A673 (cell line): ENCODE measurements at regions not wholly inside any gene's neighbourhood (a gene's known extent, or its start where the extent isn't known, plus 50 kb on each side); places are given as distances from the start of the nearest gene placed in this dataset.

Experiments used
- BruUV-seq: library from RNA; stranded (reverse); fragments of 400-500 nt; replicated peaks from 2 replicates; lab custom pipeline; 2021; lab: Mats Ljungman, UMichigan
- CTCF ChIA-PET: fragments of 300-600 bp; sonication (Branson Sonifier 250); formaldehyde crosslinking; loops from one replicate; lab custom pipeline; 2022; ENCODE audit warnings: antibody characterized with exemption; lab: Charles Lee
- POLR2A ChIA-PET: fragments of 300-600 bp; sonication (Branson Sonifier 250); formaldehyde crosslinking; loops from one replicate; lab custom pipeline; 2022; ENCODE audit warnings: antibody characterized with exemption; ENCODE audit not compliant: low non-redundant PET; lab: Charles Lee
- DNase-seq: peaks from one replicate; pipeline ENCODE4 v3.0.0-alpha.2; 2015; ENCODE audit warnings: low spot score
- H3K27ac ChIP-seq: fragments of 200-600 bp; sonication (generic); 2 replicates; pipeline ENCODE4 v1.5.1; 2016; ENCODE audit warnings: mixed run types, low read depth, mild to moderate bottlenecking, mixed read lengths, antibody characterized with exemption, low read length; ENCODE audit not compliant: poor library complexity, severe bottlenecking
- H3K27me3 ChIP-seq: fragments of 200-600 bp; sonication (generic); replicated peaks from 2 replicates; pipeline ENCODE4 v1.6.1; 2017; ENCODE audit warnings: mixed run types, low read depth, mild to moderate bottlenecking, mixed read lengths, antibody characterized with exemption, low read length; ENCODE audit not compliant: insufficient read depth, poor library complexity
- H3K36me3 ChIP-seq: fragments of 200-600 bp; sonication (generic); 2 replicates; pipeline ENCODE4 v1.6.1; 2016; ENCODE audit warnings: mixed run types, mild to moderate bottlenecking, mixed read lengths, antibody characterized with exemption, low read length; ENCODE audit not compliant: insufficient read depth, poor library complexity, severe bottlenecking
- H3K4me1 ChIP-seq: fragments of 200-600 bp; sonication (generic); 2 replicates; pipeline ENCODE4 v1.6.1; 2017; ENCODE audit warnings: mixed run types, mild to moderate bottlenecking, mixed read lengths, antibody characterized with exemption, low read length; ENCODE audit not compliant: insufficient read depth, poor library complexity, severe bottlenecking
- H3K4me3 ChIP-seq: fragments of 200-600 bp; sonication (generic); 2 replicates; pipeline ENCODE4 v1.5.1; 2016; ENCODE audit warnings: low read depth, mixed run types, mild to moderate bottlenecking, mixed read lengths, low read length; ENCODE audit not compliant: poor library complexity, severe bottlenecking
- H3K9me3 ChIP-seq: fragments of 200-600 bp; sonication (generic); 2 replicates; pipeline ENCODE4 v1.6.1; 2016; ENCODE audit warnings: mixed run types, low read depth, mild to moderate bottlenecking, mixed read lengths, antibody characterized with exemption, low read length; ENCODE audit not compliant: poor library complexity, severe bottlenecking
- EZH2 ChIP-seq: fragments of 200-600 bp; sonication (generic); IDR thresholded peaks from 2 replicates; pipeline ENCODE4 v1.6.1; 2017; ENCODE audit warnings: borderline replicate concordance, low read depth, mild to moderate bottlenecking, mixed read lengths, antibody characterized with exemption, low read length; ENCODE audit not compliant: poor library complexity, severe bottlenecking
- intact Hi-C: fragments of 100-400 bp; cut with micrococcal nuclease; formaldehyde crosslinking; loops from one replicate; pipeline ENCODE4 v1.10.0; 2022; ENCODE audit not compliant: unreplicated experiment
- TF ChIP-seq, protein P1 (sequence below): fragments of 300-800, 200-600 bp; sonication (generic); conservative IDR thresholded peaks from 2 replicates; pipeline ENCODE4 v1.5.1; 2017; ENCODE audit warnings: low read depth, mild to moderate bottlenecking, antibody characterized with exemption, low read length, moderate library complexity, mixed read lengths

DNA sequence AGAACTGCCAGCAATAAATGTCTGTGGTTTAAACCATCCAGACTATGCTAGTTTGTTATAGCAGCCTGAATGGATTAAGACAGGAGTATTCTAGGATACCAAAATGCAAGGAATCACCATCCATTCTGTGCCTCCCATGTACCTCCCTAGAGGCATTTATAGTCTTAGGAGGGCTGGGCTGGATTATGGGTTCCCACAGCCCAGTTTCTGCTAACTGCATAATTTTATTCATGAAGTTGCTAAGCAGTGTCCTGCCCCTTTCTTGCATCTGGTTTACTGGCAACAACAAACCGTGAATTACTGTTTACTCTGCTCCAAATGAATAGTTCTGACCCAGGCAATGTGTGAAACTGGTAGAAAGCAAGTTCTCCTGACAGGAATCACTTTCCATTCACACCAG is 67.1 kb upstream of the PRKX start:
- ChIA-PET POLR2A (no interaction called here), CTCF (no interaction called here)
- H3K27me3 ChIP-seq: no peaks in the 10 kb centered on the region
- no peak overlapping the region for H3K4me3 ChIP-seq
- TF ChIP-seq, protein P1, sequence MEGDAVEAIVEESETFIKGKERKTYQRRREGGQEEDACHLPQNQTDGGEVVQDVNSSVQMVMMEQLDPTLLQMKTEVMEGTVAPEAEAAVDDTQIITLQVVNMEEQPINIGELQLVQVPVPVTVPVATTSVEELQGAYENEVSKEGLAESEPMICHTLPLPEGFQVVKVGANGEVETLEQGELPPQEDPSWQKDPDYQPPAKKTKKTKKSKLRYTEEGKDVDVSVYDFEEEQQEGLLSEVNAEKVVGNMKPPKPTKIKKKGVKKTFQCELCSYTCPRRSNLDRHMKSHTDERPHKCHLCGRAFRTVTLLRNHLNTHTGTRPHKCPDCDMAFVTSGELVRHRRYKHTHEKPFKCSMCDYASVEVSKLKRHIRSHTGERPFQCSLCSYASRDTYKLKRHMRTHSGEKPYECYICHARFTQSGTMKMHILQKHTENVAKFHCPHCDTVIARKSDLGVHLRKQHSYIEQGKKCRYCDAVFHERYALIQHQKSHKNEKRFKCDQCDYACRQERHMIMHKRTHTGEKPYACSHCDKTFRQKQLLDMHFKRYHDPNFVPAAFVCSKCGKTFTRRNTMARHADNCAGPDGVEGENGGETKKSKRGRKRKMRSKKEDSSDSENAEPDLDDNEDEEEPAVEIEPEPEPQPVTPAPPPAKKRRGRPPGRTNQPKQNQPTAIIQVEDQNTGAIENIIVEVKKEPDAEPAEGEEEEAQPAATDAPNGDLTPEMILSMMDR: no peak
- no peak for TF ChIP-seq EZH2
- no peaks in the 10 kb centered on the region for H3K4me1 ChIP-seq
- BruUV-seq: no TSS peak
- H3K36me3 ChIP-seq: no peaks in the 10 kb centered on the region
- no peak for DNase-seq
- H3K27ac ChIP-seq: no peak overlapping the region
- H3K9me3 ChIP-seq: no peaks in the 10 kb centered on the region
- intact Hi-C loops: no loop called here

DNA sequence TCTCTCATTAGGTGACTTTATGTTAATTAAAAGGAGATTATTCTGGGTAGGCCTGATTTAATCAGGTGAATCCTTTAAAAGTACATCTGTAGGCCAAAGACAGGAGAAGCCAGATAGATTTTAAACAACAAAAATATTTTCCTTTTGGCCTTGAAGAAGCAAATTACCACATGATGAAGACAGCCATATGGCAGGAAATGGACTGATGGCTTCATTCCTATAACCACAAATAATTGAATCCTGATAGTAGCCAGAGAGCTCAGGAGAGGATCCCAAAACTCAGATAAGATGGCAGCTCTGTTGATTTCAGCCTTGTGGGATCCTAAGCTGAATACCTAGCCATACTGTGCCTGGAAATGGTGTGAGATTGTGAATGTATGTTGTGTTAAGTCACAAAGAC is 66.1 kb upstream of the PRKX start:
- TF ChIP-seq, protein P1: no peak
- TF ChIP-seq EZH2: no peak
- ChIA-PET CTCF (no interaction called here), POLR2A (no interaction called here)
- no TSS peak for BruUV-seq
- H3K4me3 ChIP-seq: no peak overlapping the region
- no peak overlapping the region for H3K27ac ChIP-seq
- peaks cover 3% of the 10 kb centered on the region for H3K27me3 ChIP-seq
- H3K9me3 ChIP-seq: no peaks in the 10 kb centered on the region
- H3K4me1 ChIP-seq: no peaks in the 10 kb centered on the region
- no peaks in the 10 kb centered on the region for H3K36me3 ChIP-seq
- DNase-seq: no peak
- intact Hi-C loops: no loop called here

DNA sequence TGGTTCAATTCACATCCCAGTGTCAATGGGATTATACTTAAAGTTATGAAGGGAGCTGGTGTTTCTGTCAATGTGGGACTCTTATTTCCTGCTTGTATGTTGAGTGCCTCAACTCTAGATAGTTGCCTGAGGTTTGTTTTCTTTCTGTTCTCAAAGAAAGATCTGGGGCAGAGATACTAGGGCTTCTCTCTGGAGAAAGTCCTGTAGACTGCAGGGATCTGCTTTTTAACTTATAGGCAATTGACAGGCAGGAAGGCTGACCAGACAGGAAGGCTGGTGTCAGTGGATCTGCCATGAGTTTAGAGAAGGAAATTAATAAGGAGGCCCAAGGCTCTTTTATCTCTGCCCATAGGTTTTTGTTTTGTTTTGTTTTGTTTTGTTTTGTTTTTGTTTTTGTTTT is 64.0 kb upstream of the PRKX start:
- ChIA-PET POLR2A (no interaction called here), CTCF (no interaction called here)
- Histone ChIP-seq H3K27ac (no peak overlapping the region), H3K27me3 (peaks cover 4% of the 10 kb centered on the region), H3K9me3 (no peaks in the 10 kb centered on the region), H3K4me1 (no peaks in the 10 kb centered on the region), H3K4me3 (no peak overlapping the region), H3K36me3 (no peaks in the 10 kb centered on the region)
- no TSS peak for BruUV-seq
- TF ChIP-seq, protein P1: no peak
- TF ChIP-seq EZH2: no peak
- intact Hi-C loops: no loop called here
- DNase-seq: no peak

DNA sequence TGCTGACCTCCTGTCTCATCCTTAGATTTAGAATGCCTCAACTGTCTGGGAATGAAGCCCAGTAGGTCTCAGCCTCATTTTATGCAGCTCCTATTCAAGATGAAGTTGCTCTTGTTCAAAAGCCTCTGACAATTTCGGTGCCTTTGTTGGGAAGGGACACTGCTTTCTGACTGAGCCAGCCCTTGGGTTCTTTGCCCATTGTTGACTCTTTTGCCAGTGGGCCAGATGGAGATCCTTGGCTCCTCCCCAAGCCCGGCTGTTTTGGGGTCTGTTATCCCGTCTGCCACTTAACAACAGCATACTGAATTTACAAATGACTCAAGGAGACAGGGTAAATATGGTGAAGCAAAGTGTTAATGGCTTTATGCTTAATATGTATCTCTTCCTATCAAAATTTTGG is 58.3 kb upstream of the PRKX start:
- CTCF ChIA-PET: no interaction called here
- no peak for TF ChIP-seq EZH2
- TF ChIP-seq, protein P1: no peak
- POLR2A ChIA-PET: no interaction called here

More for the DNA sequence above, 58.3 kb upstream of the PRKX start:
- H3K4me3 ChIP-seq: no peak overlapping the region
- peaks cover 4% of the 10 kb centered on the region for H3K27me3 ChIP-seq
- no peaks in the 10 kb centered on the region for H3K9me3 ChIP-seq
- no peaks in the 10 kb centered on the region for H3K4me1 ChIP-seq
- DNase-seq: no peak
- intact Hi-C loops: no loop called here
- no peak overlapping the region for H3K27ac ChIP-seq
- H3K36me3 ChIP-seq: no peaks in the 10 kb centered on the region
- BruUV-seq: no TSS peak
